Kidney epithelial cell (primary cell): ENCODE measurements at regions not wholly inside any gene's neighbourhood (a gene's known extent, or its start where the extent isn't known, plus 50 kb on each side); places are given as distances from the start of the nearest gene placed in this dataset.

Source experiments
- DNase-seq: peaks from one replicate; pipeline ENCODE4 v3.0.0-alpha.2; 2010; ENCODE audit warnings: low read depth
- H3K27me3 ChIP-seq: 2 replicates; pipeline ENCODE4 v1.6.0; 2011; ENCODE audit warnings: low read length; ENCODE audit not compliant: control insufficient read depth, insufficient read depth
- H3K36me3 ChIP-seq: 2 replicates; pipeline ENCODE4 v1.5.1; 2011; ENCODE audit warnings: low read length; ENCODE audit not compliant: control insufficient read depth, insufficient read depth
- H3K4me3 ChIP-seq: 2 replicates; pipeline ENCODE4 v1.5.1; 2011; ENCODE audit warnings: low read depth, mild to moderate bottlenecking, control low read depth, low read length
- TF ChIP-seq, protein P1 (sequence below): IDR thresholded peaks from 2 replicates; pipeline ENCODE4 v1.5.1; 2011; ENCODE audit warnings: mild to moderate bottlenecking, moderate library complexity, low read length, control low read depth, inconsistent platforms; ENCODE audit not compliant: insufficient read depth, poor library complexity, severe bottlenecking

DNA sequence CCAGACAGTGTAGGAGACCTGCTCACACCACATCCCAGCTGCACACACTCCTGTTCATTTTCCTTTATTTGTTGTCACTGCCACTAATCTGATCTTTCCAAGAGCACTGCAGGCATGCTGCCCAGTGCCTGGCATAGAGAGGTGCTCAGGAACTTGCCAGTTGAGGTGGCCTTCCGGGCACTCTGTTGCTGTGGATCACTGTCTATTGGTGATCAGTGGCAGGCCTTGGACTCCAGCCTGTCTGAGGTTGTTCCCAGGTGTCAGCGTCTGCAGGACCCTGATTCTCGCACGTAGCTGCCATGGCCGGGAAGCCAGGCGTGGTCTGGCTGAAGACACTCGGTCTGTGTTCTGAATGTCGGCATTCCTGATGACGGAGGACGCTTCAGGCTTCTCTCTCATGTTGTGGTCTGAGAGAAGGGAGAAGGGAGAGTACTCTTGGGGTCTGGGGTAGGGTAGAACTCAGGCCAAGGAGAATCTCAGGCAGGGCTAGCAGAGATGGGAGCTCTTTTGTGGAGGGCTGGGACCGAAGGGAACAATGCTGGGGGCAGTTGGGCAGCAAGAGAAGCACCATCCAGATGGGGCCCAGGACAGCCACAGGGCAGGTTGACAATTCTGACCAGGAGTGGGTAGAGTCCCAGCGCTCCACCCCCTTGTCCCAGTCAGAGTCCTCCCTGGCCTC is 240.9 kb downstream of the MYCN start:
- no peak overlapping the region for H3K4me3 ChIP-seq
- no peaks in the 10 kb centered on the region for H3K27me3 ChIP-seq
- no peaks in the 10 kb centered on the region for H3K36me3 ChIP-seq
- no peak for DNase-seq
- TF ChIP-seq, protein P1, sequence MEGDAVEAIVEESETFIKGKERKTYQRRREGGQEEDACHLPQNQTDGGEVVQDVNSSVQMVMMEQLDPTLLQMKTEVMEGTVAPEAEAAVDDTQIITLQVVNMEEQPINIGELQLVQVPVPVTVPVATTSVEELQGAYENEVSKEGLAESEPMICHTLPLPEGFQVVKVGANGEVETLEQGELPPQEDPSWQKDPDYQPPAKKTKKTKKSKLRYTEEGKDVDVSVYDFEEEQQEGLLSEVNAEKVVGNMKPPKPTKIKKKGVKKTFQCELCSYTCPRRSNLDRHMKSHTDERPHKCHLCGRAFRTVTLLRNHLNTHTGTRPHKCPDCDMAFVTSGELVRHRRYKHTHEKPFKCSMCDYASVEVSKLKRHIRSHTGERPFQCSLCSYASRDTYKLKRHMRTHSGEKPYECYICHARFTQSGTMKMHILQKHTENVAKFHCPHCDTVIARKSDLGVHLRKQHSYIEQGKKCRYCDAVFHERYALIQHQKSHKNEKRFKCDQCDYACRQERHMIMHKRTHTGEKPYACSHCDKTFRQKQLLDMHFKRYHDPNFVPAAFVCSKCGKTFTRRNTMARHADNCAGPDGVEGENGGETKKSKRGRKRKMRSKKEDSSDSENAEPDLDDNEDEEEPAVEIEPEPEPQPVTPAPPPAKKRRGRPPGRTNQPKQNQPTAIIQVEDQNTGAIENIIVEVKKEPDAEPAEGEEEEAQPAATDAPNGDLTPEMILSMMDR, result no peak

DNA sequence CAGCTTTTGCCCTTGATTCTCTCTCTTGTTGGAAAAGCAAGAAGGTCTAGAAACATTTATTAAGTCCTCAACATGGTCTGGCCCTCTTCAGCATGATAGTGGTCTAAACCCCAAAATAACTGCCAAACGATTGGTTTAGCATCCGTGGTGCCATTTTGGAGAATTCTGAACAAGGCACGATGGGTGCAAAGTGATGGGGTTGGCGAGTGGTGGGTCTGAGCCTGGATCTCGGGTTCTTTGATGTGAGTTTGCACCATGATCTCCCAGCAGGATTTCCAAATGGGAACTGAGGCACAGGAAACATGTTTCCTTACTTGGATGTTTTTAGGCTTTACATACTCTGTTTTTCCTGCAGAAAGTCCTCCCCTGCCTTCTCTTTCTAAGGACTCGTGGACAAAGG is 240.3 kb downstream of the MYCN start:
- TF ChIP-seq, protein P1, result no peak
- no peaks in the 10 kb centered on the region for H3K36me3 ChIP-seq
- no peak for DNase-seq
- no peaks in the 10 kb centered on the region for H3K27me3 ChIP-seq
- no peak overlapping the region for H3K4me3 ChIP-seq

DNA sequence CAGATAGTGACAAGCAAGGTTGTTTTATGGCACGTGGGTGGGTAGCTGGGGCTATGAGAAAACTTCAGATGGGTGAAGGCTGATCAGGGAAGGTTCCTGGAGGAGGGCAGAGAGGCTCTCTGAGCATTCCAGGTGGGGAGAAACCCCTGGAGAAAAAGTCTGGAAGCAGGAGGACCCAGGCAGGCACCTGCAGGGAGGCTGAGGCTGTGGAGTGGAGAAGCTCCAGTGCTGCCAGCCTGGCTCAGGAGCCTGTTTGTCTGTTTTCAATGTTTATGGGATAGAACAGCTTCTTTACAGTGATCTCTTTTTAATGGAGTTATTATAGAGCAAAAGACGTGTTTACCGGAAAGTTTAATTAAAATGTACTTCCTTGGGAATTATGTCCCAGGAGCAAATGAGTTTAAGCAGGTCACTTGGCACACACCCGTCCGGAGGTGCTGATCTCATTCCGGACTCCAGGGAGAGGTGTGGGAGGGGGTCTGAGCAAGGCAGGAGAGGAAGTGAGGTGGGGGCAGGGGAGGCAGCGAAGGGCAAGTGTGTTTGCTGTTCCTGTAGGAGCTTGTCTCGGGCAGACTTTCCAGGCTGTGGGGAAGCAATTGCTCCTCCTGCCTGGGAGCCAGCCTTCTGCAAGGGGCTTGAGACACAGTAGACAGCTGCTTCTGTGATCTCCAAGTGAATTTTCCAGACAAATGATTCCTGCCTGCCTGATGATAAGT is 239.5 kb downstream of the MYCN start:
- H3K36me3 ChIP-seq, result no peaks in the 10 kb centered on the region
- TF ChIP-seq, protein P1, result no peak

DNA sequence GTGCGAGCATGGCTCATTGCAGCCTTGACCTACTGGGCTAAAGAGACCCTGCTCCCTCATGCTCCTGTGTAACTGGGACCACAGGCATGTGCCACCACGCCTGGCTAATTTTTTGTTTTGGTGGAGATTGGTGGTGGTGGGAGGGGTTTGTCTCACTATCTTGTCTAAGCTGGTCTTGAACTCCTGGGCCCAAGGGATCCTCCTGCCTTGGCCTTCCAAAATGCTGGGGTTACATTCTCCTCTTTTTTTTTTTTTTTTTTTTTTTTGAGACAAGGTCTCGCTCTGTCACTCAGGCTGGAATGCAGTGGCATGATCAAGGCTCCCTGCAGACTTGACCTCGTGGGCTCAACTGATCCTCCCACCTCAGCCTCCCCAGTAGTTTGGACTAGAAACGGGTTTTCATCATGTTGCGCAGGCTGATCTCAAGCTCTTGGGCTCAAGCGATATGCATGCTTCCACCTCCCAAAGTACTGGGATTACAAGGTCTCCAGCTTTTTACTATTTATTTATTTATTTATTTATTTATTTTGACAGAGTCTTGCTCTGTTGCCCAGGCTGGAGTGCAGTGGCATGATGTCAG is 238.3 kb downstream of the MYCN start:
- H3K27me3 ChIP-seq, result no peaks in the 10 kb centered on the region
- no peak overlapping the region for H3K4me3 ChIP-seq
- no peaks in the 10 kb centered on the region for H3K36me3 ChIP-seq
- TF ChIP-seq, protein P1, result no peak
- no peak for DNase-seq

More for the DNA sequence above, 239.5 kb downstream of the MYCN start:
- no peak for DNase-seq
- no peak overlapping the region for H3K4me3 ChIP-seq
- no peaks in the 10 kb centered on the region for H3K27me3 ChIP-seq

DNA sequence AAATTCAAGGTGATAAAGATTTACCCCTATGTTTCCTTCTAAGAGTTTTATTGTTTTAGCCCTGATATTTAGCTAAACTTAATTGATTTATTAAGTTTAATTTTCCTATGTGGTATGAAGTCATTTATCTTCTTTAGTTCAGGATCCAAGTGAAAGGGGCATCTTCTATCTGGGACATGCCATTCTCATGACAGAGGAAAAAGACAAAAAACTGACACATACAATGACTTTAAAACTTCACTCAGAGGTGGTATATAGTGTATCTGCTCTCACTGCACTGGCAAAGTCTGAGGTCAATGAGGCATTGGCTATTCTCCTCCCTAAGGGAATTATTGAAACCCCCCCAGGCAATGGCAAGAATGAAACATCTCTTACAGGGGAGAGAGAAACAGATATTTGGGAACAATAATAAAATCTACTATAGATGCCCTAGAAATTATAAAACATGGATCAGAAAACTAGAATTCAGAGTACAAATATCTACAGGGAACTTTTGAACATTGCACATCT is 237.4 kb downstream of the MYCN start:
- H3K36me3 ChIP-seq, result no peaks in the 10 kb centered on the region
- no peak for DNase-seq
- H3K27me3 ChIP-seq, result no peaks in the 10 kb centered on the region
- H3K4me3 ChIP-seq, result no peak overlapping the region
- TF ChIP-seq, protein P1, result no peak
